ENCODE measurements at regions not wholly inside any gene's neighbourhood (a gene's known extent, or its start where the extent isn't known, plus 50 kb on each side); places are given as distances from the start of the nearest gene placed in this dataset.

GRCh38 chr4:121216461-121216860, 52.3 kb upstream of the TNIP3 start:
- no peaks in the 10 kb centered on the region for H3K27me3 ChIP-seq (replicated peaks; ENCODE audit: control insufficient read depth, insufficient read depth, low read length)
- no peak for DNase-seq (ENCODE audit: extremely low read depth, insufficient read length)
- no peak for TF ChIP-seq CTCF (IDR thresholded peaks at IDR 0.05; ENCODE audit: insufficient read depth, low read length, poor library complexity, severe bottlenecking)
- no peaks in the 10 kb centered on the region for H3K36me3 ChIP-seq (ENCODE audit: control insufficient read depth, insufficient read depth, low read length)
- no peak overlapping the region for H3K4me3 ChIP-seq (replicated peaks; ENCODE audit: low read depth, low read length)

GRCh38 chr4:121213940-121214339, 49.8 kb upstream of the TNIP3 start:
- H3K27me3 ChIP-seq (replicated peaks; ENCODE audit: control insufficient read depth, insufficient read depth, low read length), result no peaks in the 10 kb centered on the region
- no peaks in the 10 kb centered on the region for H3K36me3 ChIP-seq (ENCODE audit: control insufficient read depth, insufficient read depth, low read length)
- DNase-seq (ENCODE audit: extremely low read depth, insufficient read length), result no peak
- no peak overlapping the region for H3K4me3 ChIP-seq (replicated peaks; ENCODE audit: low read depth, low read length)
- TF ChIP-seq CTCF (IDR thresholded peaks at IDR 0.05; ENCODE audit: insufficient read depth, low read length, poor library complexity, severe bottlenecking), result no peak
